SU-DHL-6 (cell line): ENCODE measurements at regions not wholly inside any gene's neighbourhood (a gene's known extent, or its start where the extent isn't known, plus 50 kb on each side); places are given as distances from the start of the nearest gene placed in this dataset.

Source experiments
- H2AFZ ChIP-seq: fragments of 200-600 bp; sonication (generic); 2 replicates; pipeline ENCODE4 v1.6.1; 2014; ENCODE audit warnings: low read depth, mild to moderate bottlenecking, moderate library complexity, mixed read lengths, antibody characterized with exemption, low read length; ENCODE audit not compliant: severe bottlenecking
- H3F3A ChIP-seq: fragments of 200-600 bp; shearing (Covaris generic); 2 replicates; pipeline ENCODE4 v1.6.0; 2016; ENCODE audit warnings: antibody characterized with exemption, mild to moderate bottlenecking; ENCODE audit not compliant: insufficient read depth
- H3K27ac ChIP-seq: fragments of 200-600 bp; sonication (generic); 2 replicates; pipeline ENCODE4 v1.5.1; 2016; ENCODE audit warnings: low read depth, mild to moderate bottlenecking, low read length, moderate library complexity, mixed read lengths
- H3K27me3 ChIP-seq: fragments of 200-600 bp; sonication (generic), shearing (Covaris generic); 2 replicates; pipeline ENCODE4 v1.6.0; 2014; ENCODE audit warnings: mild to moderate bottlenecking, low read length
- H3K36me3 ChIP-seq: fragments of 200-600 bp; sonication (generic); 2 replicates; pipeline ENCODE4 v1.6.1; 2014; ENCODE audit warnings: mild to moderate bottlenecking, low read length, mixed read lengths
- H3K4me2 ChIP-seq: fragments of 300-600, 200-600 bp; shearing (Covaris generic), sonication (generic); 2 replicates; pipeline ENCODE4 v1.6.0; 2014; ENCODE audit warnings: low read length, low read depth, mild to moderate bottlenecking; ENCODE audit not compliant: poor library complexity, severe bottlenecking
- H3K4me3 ChIP-seq: fragments of 200-600 bp; sonication (generic); 2 replicates; pipeline ENCODE4 v1.5.1; 2014; ENCODE audit warnings: antibody characterized with exemption, low read length, mild to moderate bottlenecking, mixed read lengths; ENCODE audit not compliant: insufficient read depth, poor library complexity, severe bottlenecking
- H3K79me2 ChIP-seq: fragments of 200-600 bp; sonication (generic); 2 replicates; pipeline ENCODE4 v1.6.1; 2014; ENCODE audit warnings: mild to moderate bottlenecking, low read length, moderate library complexity; ENCODE audit not compliant: insufficient read depth
- H3K9ac ChIP-seq: fragments of 200-600 bp; sonication (generic); 2 replicates; pipeline ENCODE4 v1.7.0; 2014; ENCODE audit warnings: mild to moderate bottlenecking, low read length
- H3K9me2 ChIP-seq: fragments of 200-600 bp; sonication (generic); replicated peaks from 2 replicates; pipeline ENCODE4 v1.6.1; 2014; ENCODE audit warnings: low read length; ENCODE audit not compliant: insufficient read depth
- H3K9me3 ChIP-seq: fragments of 200-600 bp; sonication (generic); 2 replicates; pipeline ENCODE4 v1.6.1; 2014; ENCODE audit warnings: low read length, mixed read lengths; ENCODE audit not compliant: insufficient read depth
- H4K20me1 ChIP-seq: fragments of 200-600 bp; sonication (generic); 2 replicates; pipeline ENCODE4 v1.6.1; 2014; ENCODE audit warnings: low read depth, mild to moderate bottlenecking, antibody characterized with exemption, low read length, moderate library complexity, mixed read lengths
- EZH2phosphoT487 ChIP-seq: fragments of 200-600 bp; sonication (generic), shearing (Covaris generic); conservative IDR thresholded peaks from 2 replicates; pipeline ENCODE4 v1.6.1; 2018; ENCODE audit warnings: mild to moderate bottlenecking, antibody characterized with exemption, low read length, moderate library complexity, mixed read lengths
- TF ChIP-seq, protein P1 (sequence below): fragments of 200-600 bp; sonication (generic); IDR thresholded peaks from one replicate; pipeline ENCODE4 v1.5.1; 2017; ENCODE audit warnings: antibody characterized with exemption, mild to moderate bottlenecking, low read length, moderate library complexity; ENCODE audit not compliant: insufficient read depth, poor library complexity, severe bottlenecking

GRCh38 chr6:9623228-9623832, 791.5 kb downstream of the TFAP2A start:
- Histone ChIP-seq H2AFZ (no peak overlapping the region), H3K9me3 (0 out of 2 replicates have a peak, but pooled peaks cover 3% of the 10 kb centered on the region), H3K36me3 (no peaks in the 10 kb centered on the region), H3K27ac (no peak overlapping the region), H3K9ac (no peak overlapping the region), H3K27me3 (no peaks in the 10 kb centered on the region), H3F3A (no peaks in the 10 kb centered on the region), H3K9me2 (no peaks in the 10 kb centered on the region), H3K79me2 (no peaks in the 10 kb centered on the region), H3K4me2 (no peak overlapping the region), H3K4me3 (no peak overlapping the region), H4K20me1 (no peaks in the 10 kb centered on the region)
- TF ChIP-seq, protein P1, sequence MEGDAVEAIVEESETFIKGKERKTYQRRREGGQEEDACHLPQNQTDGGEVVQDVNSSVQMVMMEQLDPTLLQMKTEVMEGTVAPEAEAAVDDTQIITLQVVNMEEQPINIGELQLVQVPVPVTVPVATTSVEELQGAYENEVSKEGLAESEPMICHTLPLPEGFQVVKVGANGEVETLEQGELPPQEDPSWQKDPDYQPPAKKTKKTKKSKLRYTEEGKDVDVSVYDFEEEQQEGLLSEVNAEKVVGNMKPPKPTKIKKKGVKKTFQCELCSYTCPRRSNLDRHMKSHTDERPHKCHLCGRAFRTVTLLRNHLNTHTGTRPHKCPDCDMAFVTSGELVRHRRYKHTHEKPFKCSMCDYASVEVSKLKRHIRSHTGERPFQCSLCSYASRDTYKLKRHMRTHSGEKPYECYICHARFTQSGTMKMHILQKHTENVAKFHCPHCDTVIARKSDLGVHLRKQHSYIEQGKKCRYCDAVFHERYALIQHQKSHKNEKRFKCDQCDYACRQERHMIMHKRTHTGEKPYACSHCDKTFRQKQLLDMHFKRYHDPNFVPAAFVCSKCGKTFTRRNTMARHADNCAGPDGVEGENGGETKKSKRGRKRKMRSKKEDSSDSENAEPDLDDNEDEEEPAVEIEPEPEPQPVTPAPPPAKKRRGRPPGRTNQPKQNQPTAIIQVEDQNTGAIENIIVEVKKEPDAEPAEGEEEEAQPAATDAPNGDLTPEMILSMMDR = no peak
- no peak for TF ChIP-seq EZH2phosphoT487

- H3K27ac ChIP-seq = no peak overlapping the region
Measured at GRCh38 chr6:9621276-9621675, 793.6 kb downstream of the TFAP2A start.

GRCh38 chr6:9620687-9621086, 794.2 kb downstream of the TFAP2A start:
- H3K9me3 ChIP-seq = 0 out of 2 replicates have a peak, but pooled peaks cover 3% of the 10 kb centered on the region

More at GRCh38 chr6:9621276-9621675, 793.6 kb downstream of the TFAP2A start:
- H3K9me3 ChIP-seq = 0 out of 2 replicates have a peak, but pooled peaks cover 3% of the 10 kb centered on the region
- H3F3A ChIP-seq = no peaks in the 10 kb centered on the region
- no peak overlapping the region for H3K9ac ChIP-seq
- no peak for TF ChIP-seq EZH2phosphoT487
- TF ChIP-seq, protein P1 = no peak
- H3K9me2 ChIP-seq = no peaks in the 10 kb centered on the region
- no peak overlapping the region for H3K4me2 ChIP-seq
- no peaks in the 10 kb centered on the region for H4K20me1 ChIP-seq
- H3K27me3 ChIP-seq = no peaks in the 10 kb centered on the region
- no peak overlapping the region for H3K4me3 ChIP-seq
- H3K36me3 ChIP-seq = no peaks in the 10 kb centered on the region
- no peak overlapping the region for H2AFZ ChIP-seq
- no peaks in the 10 kb centered on the region for H3K79me2 ChIP-seq

More at GRCh38 chr6:9620687-9621086, 794.2 kb downstream of the TFAP2A start:
- Histone ChIP-seq H3K27ac (no peak overlapping the region), H4K20me1 (no peaks in the 10 kb centered on the region), H3K9ac (no peak overlapping the region), H3K36me3 (no peaks in the 10 kb centered on the region), H3F3A (no peaks in the 10 kb centered on the region), H3K27me3 (no peaks in the 10 kb centered on the region), H3K4me3 (no peak overlapping the region), H3K79me2 (no peaks in the 10 kb centered on the region), H2AFZ (no peak overlapping the region), H3K4me2 (no peak overlapping the region), H3K9me2 (no peaks in the 10 kb centered on the region)
- TF ChIP-seq, protein P1 = no peak
- no peak for TF ChIP-seq EZH2phosphoT487
